GM12878 (cell line): ENCODE measurements at regions not wholly inside any gene's neighbourhood (a gene's known extent, or its start where the extent isn't known, plus 50 kb on each side); places are given as distances from the start of the nearest gene placed in this dataset.

ENCODE experiments used
- ATAC-seq: fragments of 200-7000 bp; cut with Tn5 transposase; 3 replicates; pipeline ENCODE4 v1.9.1; 2020; ENCODE audit warnings: mild to moderate bottlenecking, moderate library complexity
- BruUV-seq: library from RNA; stranded (reverse); fragments of 400-500 nt; replicated peaks from 2 replicates; lab custom pipeline; 2021; lab: Mats Ljungman, UMichigan
- CTCF ChIA-PET: fragments of 300-600 bp; sonication (Branson Sonifier 250); formaldehyde crosslinking; extraction: SDS; loops from one replicate; lab custom pipeline; 2021; ENCODE audit warnings: inconsistent platforms; lab: Yijun Ruan, JAX
- POLR2A ChIA-PET: fragments of 350-600 bp; formaldehyde crosslinking; extraction: SDS; loops from one replicate; lab custom pipeline; 2021; ENCODE audit warnings: inconsistent platforms; lab: Charles Lee
- RAD21 ChIA-PET: fragments of 300-600 bp; sonication (Branson Sonifier 250); formaldehyde crosslinking; loops from one replicate; lab custom pipeline; 2023; ENCODE audit warnings: antibody characterized with exemption; ENCODE audit not compliant: unreplicated experiment; lab: Charles Lee
- SMC1A ChIA-PET: fragments of 300-600 bp; sonication (Branson Sonifier 250); formaldehyde crosslinking; loops from one replicate; lab custom pipeline; 2023; ENCODE audit not compliant: unreplicated experiment, uncharacterized antibody; lab: Charles Lee
- DNase-seq: peaks from one replicate; pipeline ENCODE4 v3.0.0-alpha.2; 2011; ENCODE audit warnings: low read depth, low spot score
- FAIRE-seq: peaks from 3 replicates; lab custom pipeline; 2011; peaks lifted over from hg19 to GRCh38; lab: Jason Lieb, UNC
- H2AFZ ChIP-seq: 2 replicates; pipeline ENCODE4 v1.6.0; 2011; ENCODE audit warnings: low read depth, low read length, control low read depth; ENCODE audit not compliant: control insufficient read depth
- H3K27ac ChIP-seq: 2 replicates; pipeline ENCODE4 v1.5.1; 2011; ENCODE audit warnings: control low read depth; ENCODE audit not compliant: control insufficient read depth, insufficient read depth
- H3K27me3 ChIP-seq, 2 experiments: replicated peaks in 1 of 2; 2 replicates each; pipeline versions ENCODE4 v1.6.0 to v1.6.1; 2011; ENCODE audit warnings: low read length in 1 of 2; ENCODE audit not compliant: control insufficient read depth in 2 of 2, insufficient read depth in 2 of 2
- H3K36me3 ChIP-seq, 2 experiments: 2 replicates each; pipeline ENCODE4 v1.5.1; 2011; ENCODE audit warnings: low read length in 1 of 2; ENCODE audit not compliant: control insufficient read depth in 2 of 2, insufficient read depth in 2 of 2
- H3K4me1 ChIP-seq: 2 replicates; pipeline ENCODE4 v1.6.1; 2011; ENCODE audit warnings: mild to moderate bottlenecking, low read length, moderate library complexity, mixed read lengths; ENCODE audit not compliant: control insufficient read depth, insufficient read depth
- H3K4me2 ChIP-seq: 2 replicates; pipeline ENCODE4 v1.6.0; 2011; ENCODE audit warnings: control low read depth; ENCODE audit not compliant: control insufficient read depth, insufficient read depth
- H3K4me3 ChIP-seq: fragments of 200-600 bp; sonication (generic); 2 replicates; pipeline ENCODE4 v1.5.1; 2016
- H3K79me2 ChIP-seq: 2 replicates; pipeline ENCODE4 v1.6.0; 2011; ENCODE audit warnings: low read length; ENCODE audit not compliant: control insufficient read depth, insufficient read depth
- H3K9ac ChIP-seq: 2 replicates; pipeline ENCODE4 v1.8.0; 2011; ENCODE audit warnings: low read length, control low read depth, mixed read lengths; ENCODE audit not compliant: control insufficient read depth, insufficient read depth
- H3K9me3 ChIP-seq: replicated peaks from 3 replicates; pipeline ENCODE4 v1.5.1; 2011; ENCODE audit warnings: mild to moderate bottlenecking, low read length; ENCODE audit not compliant: control insufficient read depth, insufficient read depth
- H4K20me1 ChIP-seq: 2 replicates; pipeline ENCODE4 v1.6.0; 2011; ENCODE audit not compliant: control insufficient read depth, insufficient read depth
- EED ChIP-seq: sonication (generic); IDR thresholded peaks from 2 replicates; pipeline ENCODE4 v1.6.1; 2016; ENCODE audit warnings: antibody characterized with exemption, low read depth
- EP300 ChIP-seq, 2 experiments: fragments of 150-350 bp in 1 of 2; IDR thresholded peaks; 2 replicates each; pipeline ENCODE4 v1.6.1; 2011 to 2012; ENCODE audit warnings: low read depth in 2 of 2, low read length in 2 of 2, borderline replicate concordance in 1 of 2, improper control_type of control experiment in 1 of 2, inconsistent platforms in 1 of 2; ENCODE audit not compliant: control insufficient read depth in 1 of 2
- GATAD2B ChIP-seq: fragments of 450-650 bp; conservative IDR thresholded peaks from 2 replicates; pipeline ENCODE4 v1.6.1; 2017; ENCODE audit warnings: low read depth, mild to moderate bottlenecking, moderate library complexity
- MTA3 ChIP-seq: IDR thresholded peaks from 2 replicates; pipeline ENCODE4 v1.6.1; 2012; ENCODE audit warnings: low read length, inconsistent platforms, borderline replicate concordance
- REST ChIP-seq: IDR thresholded peaks from 2 replicates; pipeline ENCODE4 v1.6.1; 2012; ENCODE audit warnings: mild to moderate bottlenecking, low read depth, low read length
- SMAD5 ChIP-seq: IDR thresholded peaks from 2 replicates; pipeline ENCODE4 v1.6.1; 2016; ENCODE audit warnings: antibody characterized with exemption, low read depth
- SREBF2 ChIP-seq: IDR thresholded peaks from 2 replicates; pipeline ENCODE4 v1.6.1; 2012; ENCODE audit warnings: mild to moderate bottlenecking, low read length
- WGBS: methylation state at CpG from one replicate; pipeline ENCODE4 v1.1.6; 2016; ENCODE audit warnings: low lambda C conversion rate; ENCODE audit not compliant: insufficient replicate concordance, insufficient coverage; ENCODE audit errors: missing lambda C conversion rate; 5-methylcytosine and 5-hydroxymethylcytosine counted together
- in situ Hi-C: fragments of 300-500 bp; cut with MboI; formaldehyde crosslinking; loops from 9 replicates; pipeline ENCODE4 v1.14.3; 2018; ENCODE audit warnings: mixed read lengths
- intact Hi-C: fragments of 100-400 bp; cut with micrococcal nuclease; formaldehyde crosslinking; loops from one replicate; pipeline ENCODE4 v1.14.2; 2022; ENCODE audit not compliant: unreplicated experiment
- TF ChIP-seq, protein P1 (sequence below): fragments of 450-650 bp; formaldehyde crosslinking; IDR thresholded peaks from 2 replicates; pipeline ENCODE4 v1.4.0; 2020; ENCODE audit warnings: mild to moderate bottlenecking, moderate library complexity
- TF ChIP-seq, protein P2 (sequence below): fragments of 450-650 bp; IDR thresholded peaks from 2 replicates; pipeline ENCODE4 v1.6.1; 2018; ENCODE audit warnings: mild to moderate bottlenecking, low read depth, moderate library complexity; ENCODE audit not compliant: partially characterized antibody

- TF ChIP-seq REST, result no peak
Measured at GRCh38 chr17:77882481-77883212, 75.9 kb upstream of the TNRC6C start (continued).

- no peak overlapping the region; the same call in 1 of the 2 replicates for H3K4me2 ChIP-seq
- ChIA-PET POLR2A (interaction anchor here (1.0 kb wide), 1 partner anchor 75 kb away, joined by 5 read pairs; the partner anchor contains the start of gene TNRC6C), CTCF (interaction anchor here (0.6 to 2.9 kb wide), 2 partner anchors 130 to 1355 kb away, joined by 3 to 10 read pairs; no protein-coding TSS in a partner anchor)
- TF ChIP-seq, protein P1, sequence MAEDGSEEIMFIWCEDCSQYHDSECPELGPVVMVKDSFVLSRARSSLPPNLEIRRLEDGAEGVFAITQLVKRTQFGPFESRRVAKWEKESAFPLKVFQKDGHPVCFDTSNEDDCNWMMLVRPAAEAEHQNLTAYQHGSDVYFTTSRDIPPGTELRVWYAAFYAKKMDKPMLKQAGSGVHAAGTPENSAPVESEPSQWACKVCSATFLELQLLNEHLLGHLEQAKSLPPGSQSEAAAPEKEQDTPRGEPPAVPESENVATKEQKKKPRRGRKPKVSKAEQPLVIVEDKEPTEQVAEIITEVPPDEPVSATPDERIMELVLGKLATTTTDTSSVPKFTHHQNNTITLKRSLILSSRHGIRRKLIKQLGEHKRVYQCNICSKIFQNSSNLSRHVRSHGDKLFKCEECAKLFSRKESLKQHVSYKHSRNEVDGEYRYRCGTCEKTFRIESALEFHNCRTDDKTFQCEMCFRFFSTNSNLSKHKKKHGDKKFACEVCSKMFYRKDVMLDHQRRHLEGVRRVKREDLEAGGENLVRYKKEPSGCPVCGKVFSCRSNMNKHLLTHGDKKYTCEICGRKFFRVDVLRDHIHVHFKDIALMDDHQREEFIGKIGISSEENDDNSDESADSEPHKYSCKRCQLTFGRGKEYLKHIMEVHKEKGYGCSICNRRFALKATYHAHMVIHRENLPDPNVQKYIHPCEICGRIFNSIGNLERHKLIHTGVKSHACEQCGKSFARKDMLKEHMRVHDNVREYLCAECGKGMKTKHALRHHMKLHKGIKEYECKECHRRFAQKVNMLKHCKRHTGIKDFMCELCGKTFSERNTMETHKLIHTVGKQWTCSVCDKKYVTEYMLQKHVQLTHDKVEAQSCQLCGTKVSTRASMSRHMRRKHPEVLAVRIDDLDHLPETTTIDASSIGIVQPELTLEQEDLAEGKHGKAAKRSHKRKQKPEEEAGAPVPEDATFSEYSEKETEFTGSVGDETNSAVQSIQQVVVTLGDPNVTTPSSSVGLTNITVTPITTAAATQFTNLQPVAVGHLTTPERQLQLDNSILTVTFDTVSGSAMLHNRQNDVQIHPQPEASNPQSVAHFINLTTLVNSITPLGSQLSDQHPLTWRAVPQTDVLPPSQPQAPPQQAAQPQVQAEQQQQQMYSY, result no peak
- no peak for TF ChIP-seq SREBF2
- no peak for TF ChIP-seq MTA3
- no peak for TF ChIP-seq SMAD5
- TF ChIP-seq GATAD2B, result no peak
- TF ChIP-seq, protein P2, sequence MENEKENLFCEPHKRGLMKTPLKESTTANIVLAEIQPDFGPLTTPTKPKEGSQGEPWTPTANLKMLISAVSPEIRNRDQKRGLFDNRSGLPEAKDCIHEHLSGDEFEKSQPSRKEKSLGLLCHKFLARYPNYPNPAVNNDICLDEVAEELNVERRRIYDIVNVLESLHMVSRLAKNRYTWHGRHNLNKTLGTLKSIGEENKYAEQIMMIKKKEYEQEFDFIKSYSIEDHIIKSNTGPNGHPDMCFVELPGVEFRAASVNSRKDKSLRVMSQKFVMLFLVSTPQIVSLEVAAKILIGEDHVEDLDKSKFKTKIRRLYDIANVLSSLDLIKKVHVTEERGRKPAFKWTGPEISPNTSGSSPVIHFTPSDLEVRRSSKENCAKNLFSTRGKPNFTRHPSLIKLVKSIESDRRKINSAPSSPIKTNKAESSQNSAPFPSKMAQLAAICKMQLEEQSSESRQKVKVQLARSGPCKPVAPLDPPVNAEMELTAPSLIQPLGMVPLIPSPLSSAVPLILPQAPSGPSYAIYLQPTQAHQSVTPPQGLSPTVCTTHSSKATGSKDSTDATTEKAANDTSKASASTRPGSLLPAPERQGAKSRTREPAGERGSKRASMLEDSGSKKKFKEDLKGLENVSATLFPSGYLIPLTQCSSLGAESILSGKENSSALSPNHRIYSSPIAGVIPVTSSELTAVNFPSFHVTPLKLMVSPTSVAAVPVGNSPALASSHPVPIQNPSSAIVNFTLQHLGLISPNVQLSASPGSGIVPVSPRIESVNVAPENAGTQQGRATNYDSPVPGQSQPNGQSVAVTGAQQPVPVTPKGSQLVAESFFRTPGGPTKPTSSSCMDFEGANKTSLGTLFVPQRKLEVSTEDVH, result no peak
- TF ChIP-seq EP300 (IDR thresholded peaks at IDR 0.05; ENCODE audit: borderline replicate concordance in 1 of 2, control insufficient read depth in 1 of 2, low read depth in 2 of 2, low read length in 2 of 2), result no peak
- TF ChIP-seq EED, result no peak
Measured at GRCh38 chr17:77883213-77883650, 75.3 kb upstream of the TNRC6C start.

More at GRCh38 chr17:77883213-77883650, 75.3 kb upstream of the TNRC6C start:
- 82% methylated on average over 10 of the region's 10 CpGs for WGBS
- in situ Hi-C loops (no loop called here), intact Hi-C loops (loop anchor here (5.0 to 10.0 kb wide), 2 partner anchors 48 to 74 kb away; partner anchors contain the start of gene TNRC6C)
- H3K27ac ChIP-seq, result no peak overlapping the region
- FAIRE-seq (no peak), DNase-seq (no peak), ATAC-seq (no peak)
- no peaks in the 10 kb centered on the region; the same call in none of the 2 replicates for H4K20me1 ChIP-seq
- RAD21 ChIA-PET, result interaction anchor here (1.4 to 2.7 kb wide), 3 partner anchors 39 to 75 kb away, joined by 6 to 27 read pairs (median 16); partner anchors contain the start of gene TNRC6C
- no peak overlapping the region for H3K9ac ChIP-seq
- no peaks in the 10 kb centered on the region for H3K79me2 ChIP-seq
- no TSS peak for BruUV-seq
- no peak overlapping the region for H2AFZ ChIP-seq
- SMC1A ChIA-PET, result interaction anchor here (0.9 kb wide), 1 partner anchor 39 kb away, joined by 3 read pairs; no protein-coding TSS in a partner anchor
- no peak overlapping the region for H3K4me3 ChIP-seq
- H3K9me3 ChIP-seq, result no peaks in the 10 kb centered on the region; the same call in 2 of the 3 replicates
- peaks cover 0 to 14% of the 10 kb centered on the region in 2 experiments; a peak in 3 of 4 replicates for H3K27me3 ChIP-seq
- no peaks in the 10 kb centered on the region for H3K36me3 ChIP-seq
- peaks cover 21% of the 10 kb centered on the region for H3K4me1 ChIP-seq
